ENCODE measurements at regions not wholly inside any gene's neighbourhood (a gene's known extent, or its start where the extent isn't known, plus 50 kb on each side); places are given as distances from the start of the nearest gene placed in this dataset.

DNA sequence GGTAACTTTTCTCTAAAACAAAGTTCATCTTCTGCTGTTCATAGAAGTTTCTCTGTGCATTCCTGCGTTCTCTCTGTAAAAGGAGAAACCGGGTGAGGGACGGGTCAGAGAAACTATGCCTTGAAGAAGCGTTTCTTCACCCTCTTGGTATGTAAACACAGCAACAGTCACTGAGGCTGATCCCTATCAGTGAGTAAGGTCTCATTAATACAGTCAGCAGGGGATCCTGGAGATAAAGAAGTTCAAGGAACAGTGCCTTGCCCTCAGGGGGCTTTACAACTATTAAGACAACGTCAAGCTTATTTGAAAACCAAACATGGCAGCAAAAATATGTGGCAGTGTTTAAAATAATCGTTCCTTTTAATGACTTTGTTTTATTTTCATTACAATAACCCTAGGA, 202.9 kb upstream of the IL12B start:
- no peak for TF ChIP-seq POLR2AphosphoS5 (IDR thresholded peaks at IDR 0.05; ENCODE audit: low read depth, low read length)
- no peak for TF ChIP-seq POU2F2 (IDR thresholded peaks at IDR 0.05; ENCODE audit: low read depth, low read length)
- no peak for TF ChIP-seq SPI1 (IDR thresholded peaks at IDR 0.05; ENCODE audit: low read depth, low read length)
- no peak for TF ChIP-seq POLR2A (IDR thresholded peaks at IDR 0.05; ENCODE audit: low read depth, low read length)
- TF ChIP-seq TAF1 (IDR thresholded peaks at IDR 0.05; ENCODE audit: low read depth, low read length): no peak
- no peak for TF ChIP-seq PAX5 (IDR thresholded peaks at IDR 0.05; ENCODE audit: insufficient read depth, low read length, severe bottlenecking)
- no peak for FAIRE-seq
- no peak for DNase-seq (ENCODE audit: insufficient read length, low spot score)

DNA sequence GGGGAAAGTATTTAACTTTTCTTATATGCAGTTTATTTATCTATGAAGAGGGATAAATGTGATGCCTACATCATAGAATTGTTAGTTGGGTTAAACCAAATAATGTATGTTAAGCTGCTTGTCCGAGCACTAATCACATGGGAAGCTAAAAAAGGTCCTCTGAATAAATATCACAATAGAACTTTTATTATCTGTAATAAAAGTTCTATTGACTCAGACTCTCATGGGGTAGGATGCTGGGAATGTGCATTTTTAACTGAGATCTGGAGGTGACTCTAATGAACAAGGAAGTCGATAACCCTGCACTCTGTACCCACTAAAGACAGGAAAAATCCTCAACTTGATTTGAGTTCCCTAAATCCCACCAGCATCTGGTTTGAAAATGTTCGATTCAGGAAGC, 205.9 kb upstream of the IL12B start:
- TF ChIP-seq SPI1 (IDR thresholded peaks at IDR 0.05; ENCODE audit: low read depth, low read length) (no peak), POLR2A (IDR thresholded peaks at IDR 0.05; ENCODE audit: low read depth, low read length) (no peak), TAF1 (IDR thresholded peaks at IDR 0.05; ENCODE audit: low read depth, low read length) (no peak), POU2F2 (IDR thresholded peaks at IDR 0.05; ENCODE audit: low read depth, low read length) (no peak), PAX5 (IDR thresholded peaks at IDR 0.05; ENCODE audit: insufficient read depth, low read length, severe bottlenecking) (no peak)
- DNase-seq (ENCODE audit: insufficient read length, low spot score): no peak
- peak; percentile 9 for FAIRE-seq

DNA sequence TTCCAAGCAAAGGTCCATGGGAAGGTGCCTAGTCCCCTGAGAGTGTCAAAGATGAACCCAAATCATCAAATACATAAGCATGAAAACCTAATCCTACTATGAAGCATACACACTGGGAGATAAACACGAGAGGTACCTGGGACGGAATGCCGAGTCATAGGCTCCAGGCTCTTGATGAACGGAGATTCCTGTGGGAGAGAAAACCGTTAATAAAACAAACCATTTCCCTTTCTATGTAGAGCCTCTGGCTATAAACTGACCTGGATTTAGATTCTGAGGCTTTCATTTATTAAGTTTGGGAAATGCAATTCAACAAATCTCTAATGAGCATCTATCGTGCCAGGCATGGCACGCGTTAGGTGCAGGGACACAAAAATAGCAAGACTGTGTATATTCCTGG, 206.4 kb upstream of the IL12B start:
- TF ChIP-seq PAX5 (IDR thresholded peaks at IDR 0.05; ENCODE audit: insufficient read depth, low read length, severe bottlenecking): no peak
- TF ChIP-seq POLR2A (IDR thresholded peaks at IDR 0.05; ENCODE audit: low read depth, low read length): no peak
- no peak for TF ChIP-seq TAF1 (IDR thresholded peaks at IDR 0.05; ENCODE audit: low read depth, low read length)
- no peak for TF ChIP-seq SPI1 (IDR thresholded peaks at IDR 0.05; ENCODE audit: low read depth, low read length)
- TF ChIP-seq POLR2AphosphoS5 (IDR thresholded peaks at IDR 0.05; ENCODE audit: low read depth, low read length): no peak
- TF ChIP-seq POU2F2 (IDR thresholded peaks at IDR 0.05; ENCODE audit: low read depth, low read length): no peak
- DNase-seq (ENCODE audit: insufficient read length, low spot score): no peak
- FAIRE-seq: no peak

DNA sequence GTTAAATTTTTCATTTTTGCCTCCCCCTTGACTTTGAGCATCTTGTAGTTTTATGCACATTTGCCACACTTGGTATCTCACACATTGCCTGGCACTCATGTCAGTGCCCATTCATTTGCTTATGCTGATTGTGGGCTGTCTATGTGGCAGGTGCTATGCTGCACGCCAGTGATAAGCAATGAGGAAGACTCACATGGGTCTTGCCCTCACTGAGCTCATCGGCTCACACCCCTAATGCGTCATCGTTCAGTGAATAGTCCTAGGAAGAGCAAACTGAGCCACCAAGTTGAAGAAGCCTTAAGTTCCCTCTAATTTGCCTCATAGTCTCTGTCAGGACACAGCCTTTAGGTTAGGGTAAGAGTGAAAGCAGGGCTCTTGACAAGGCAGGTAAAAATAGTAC, 209.4 kb upstream of the IL12B start:
- no peak for FAIRE-seq
- DNase-seq (ENCODE audit: insufficient read length, low spot score): no peak
- no peak for TF ChIP-seq POU2F2 (IDR thresholded peaks at IDR 0.05; ENCODE audit: low read depth, low read length)
- no peak for TF ChIP-seq POLR2A (IDR thresholded peaks at IDR 0.05; ENCODE audit: low read depth, low read length)
- TF ChIP-seq POLR2AphosphoS5 (IDR thresholded peaks at IDR 0.05; ENCODE audit: low read depth, low read length): no peak
- TF ChIP-seq TAF1 (IDR thresholded peaks at IDR 0.05; ENCODE audit: low read depth, low read length): no peak
- no peak for TF ChIP-seq SPI1 (IDR thresholded peaks at IDR 0.05; ENCODE audit: low read depth, low read length)
- TF ChIP-seq PAX5 (IDR thresholded peaks at IDR 0.05; ENCODE audit: insufficient read depth, low read length, severe bottlenecking): no peak

DNA sequence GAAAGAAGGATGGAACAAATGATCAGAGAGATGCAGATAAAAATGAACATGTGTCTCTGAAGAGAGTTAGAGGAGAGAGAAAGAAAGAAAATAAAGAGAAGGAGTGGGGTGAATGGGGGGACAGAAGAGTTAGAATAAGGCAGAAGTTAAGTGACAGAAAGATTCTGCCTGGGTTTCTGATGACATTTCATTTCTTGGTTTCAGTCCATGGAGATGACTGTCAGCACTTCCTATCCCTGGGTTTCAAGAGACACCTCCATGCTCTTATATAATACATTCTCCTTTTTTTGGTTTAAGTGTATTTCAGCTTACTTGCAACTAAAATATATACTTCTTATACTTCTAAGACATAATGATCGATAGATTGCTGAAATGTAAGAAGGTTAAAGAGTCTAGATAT, 213.0 kb upstream of the IL12B start:
- FAIRE-seq (no peak), DNase-seq (ENCODE audit: insufficient read length, low spot score) (no peak)
- TF ChIP-seq POU2F2 (IDR thresholded peaks at IDR 0.05; ENCODE audit: low read depth, low read length) (no peak), POLR2A (IDR thresholded peaks at IDR 0.05; ENCODE audit: low read depth, low read length) (no peak), SPI1 (IDR thresholded peaks at IDR 0.05; ENCODE audit: low read depth, low read length) (no peak), POLR2AphosphoS5 (IDR thresholded peaks at IDR 0.05; ENCODE audit: low read depth, low read length) (no peak), TAF1 (IDR thresholded peaks at IDR 0.05; ENCODE audit: low read depth, low read length) (no peak), PAX5 (IDR thresholded peaks at IDR 0.05; ENCODE audit: insufficient read depth, low read length, severe bottlenecking) (no peak)

DNA sequence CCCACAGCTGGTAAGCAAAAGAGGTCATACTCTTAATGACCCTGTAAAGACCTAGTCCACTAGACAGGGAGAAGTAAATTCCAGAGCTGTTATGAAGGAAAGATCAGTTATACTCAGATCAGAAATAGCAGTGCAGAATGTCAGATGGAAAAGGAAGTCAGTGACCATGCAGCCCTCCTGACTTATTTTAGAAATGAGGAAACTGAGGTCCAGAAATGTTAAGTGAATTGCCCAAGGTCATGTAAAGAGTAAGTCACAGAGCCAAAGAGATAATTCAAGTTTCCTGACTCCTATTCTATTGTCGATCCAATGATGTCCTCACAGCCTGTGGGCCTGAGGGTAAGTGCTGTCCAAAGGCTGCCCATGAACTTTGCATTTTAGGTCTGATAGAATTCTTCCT, 214.9 kb upstream of the IL12B start:
- FAIRE-seq: no peak
- DNase-seq (ENCODE audit: insufficient read length, low spot score): no peak
- no peak for TF ChIP-seq POU2F2 (IDR thresholded peaks at IDR 0.05; ENCODE audit: low read depth, low read length)
- TF ChIP-seq SPI1 (IDR thresholded peaks at IDR 0.05; ENCODE audit: low read depth, low read length): no peak
- TF ChIP-seq TAF1 (IDR thresholded peaks at IDR 0.05; ENCODE audit: low read depth, low read length): no peak
- TF ChIP-seq POLR2AphosphoS5 (IDR thresholded peaks at IDR 0.05; ENCODE audit: low read depth, low read length): no peak
- no peak for TF ChIP-seq POLR2A (IDR thresholded peaks at IDR 0.05; ENCODE audit: low read depth, low read length)
- TF ChIP-seq PAX5 (IDR thresholded peaks at IDR 0.05; ENCODE audit: insufficient read depth, low read length, severe bottlenecking): no peak

DNA sequence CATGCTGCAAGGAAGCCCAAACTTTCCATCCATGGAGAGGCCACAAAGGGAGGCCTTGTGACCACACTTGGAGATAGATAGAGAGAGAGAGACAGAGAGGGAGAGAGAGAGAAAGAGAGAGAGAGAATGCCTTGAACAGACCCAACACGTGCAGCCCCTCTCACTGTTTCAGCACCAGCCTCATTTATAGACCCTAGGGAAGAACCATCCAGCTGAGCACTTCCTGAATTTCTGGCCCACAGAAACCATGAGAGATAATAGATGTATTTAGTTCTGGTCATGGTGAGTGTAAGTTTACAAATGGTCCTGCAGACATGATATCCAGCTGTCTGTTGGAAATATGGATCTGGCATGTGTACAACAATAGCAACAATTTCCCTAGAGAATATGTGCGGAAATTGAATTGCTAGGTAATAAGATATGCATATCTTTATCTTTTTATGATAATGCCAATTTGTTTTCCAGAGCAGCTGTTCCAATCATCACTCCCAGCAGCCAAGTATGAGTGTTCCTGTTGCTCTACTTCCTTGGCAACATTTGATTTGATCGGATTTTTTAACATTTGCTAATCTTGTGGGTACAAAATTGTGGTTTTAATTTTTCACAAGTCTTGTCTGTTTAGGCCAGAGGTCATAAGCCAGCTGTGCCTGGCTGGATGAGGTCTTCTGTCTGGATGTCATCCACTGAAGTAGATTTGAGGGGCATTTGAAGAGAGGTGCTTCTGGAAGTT, 217.3 kb upstream of the IL12B start:
- DNase-seq (ENCODE audit: insufficient read length, low spot score) (no peak), FAIRE-seq (no peak)
- TF ChIP-seq SPI1 (IDR thresholded peaks at IDR 0.05; ENCODE audit: low read depth, low read length) (no peak), TAF1 (IDR thresholded peaks at IDR 0.05; ENCODE audit: low read depth, low read length) (no peak), POLR2A (IDR thresholded peaks at IDR 0.05; ENCODE audit: low read depth, low read length) (no peak), POLR2AphosphoS5 (IDR thresholded peaks at IDR 0.05; ENCODE audit: low read depth, low read length) (no peak), POU2F2 (IDR thresholded peaks at IDR 0.05; ENCODE audit: low read depth, low read length) (no peak), PAX5 (IDR thresholded peaks at IDR 0.05; ENCODE audit: insufficient read depth, low read length, severe bottlenecking) (no peak)

DNA sequence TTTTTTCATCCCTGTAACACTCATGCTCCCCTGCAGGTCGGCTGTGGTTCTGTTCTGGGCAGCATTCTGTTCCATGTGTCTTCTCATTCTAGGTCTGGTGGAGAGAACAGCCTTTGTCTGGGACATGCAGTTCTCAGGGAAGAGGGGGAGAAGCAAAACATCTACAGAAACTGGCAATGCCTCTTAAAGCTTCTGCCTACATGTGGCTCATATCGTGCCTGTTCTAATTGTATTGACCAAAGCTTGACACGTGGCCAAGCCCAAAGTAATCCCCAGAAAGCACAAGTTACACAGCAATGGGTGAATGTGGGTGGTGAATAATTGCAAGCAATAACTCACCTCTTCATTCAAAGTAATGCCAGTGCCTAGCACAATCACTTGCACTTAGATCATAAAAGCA, 218.2 kb upstream of the IL12B start:
- TF ChIP-seq POLR2A (IDR thresholded peaks at IDR 0.05; ENCODE audit: low read depth, low read length) (no peak), SPI1 (IDR thresholded peaks at IDR 0.05; ENCODE audit: low read depth, low read length) (no peak), TAF1 (IDR thresholded peaks at IDR 0.05; ENCODE audit: low read depth, low read length) (no peak), POU2F2 (IDR thresholded peaks at IDR 0.05; ENCODE audit: low read depth, low read length) (no peak), POLR2AphosphoS5 (IDR thresholded peaks at IDR 0.05; ENCODE audit: low read depth, low read length) (no peak), PAX5 (IDR thresholded peaks at IDR 0.05; ENCODE audit: insufficient read depth, low read length, severe bottlenecking) (no peak)
- FAIRE-seq: no peak
- DNase-seq (ENCODE audit: insufficient read length, low spot score): no peak

DNA sequence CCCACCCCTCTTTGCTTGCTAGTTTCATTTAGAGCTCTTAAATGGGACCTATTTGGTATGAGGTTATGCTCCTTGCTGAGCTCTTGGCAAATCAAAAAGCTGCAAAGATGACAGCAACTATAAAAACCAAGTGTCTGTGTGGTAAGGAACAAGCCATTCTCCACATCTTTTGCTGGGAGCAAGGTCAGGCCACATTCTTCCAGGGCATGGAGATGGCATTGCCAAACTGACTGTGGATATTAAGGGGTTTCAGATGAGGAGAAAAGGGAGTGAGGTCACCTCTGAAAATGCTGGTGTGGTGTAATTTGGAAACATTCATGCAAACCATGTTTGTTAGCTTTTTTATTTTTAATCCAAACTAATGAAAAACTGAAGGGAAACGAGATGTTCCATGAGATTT, 218.8 kb upstream of the IL12B start:
- DNase-seq (ENCODE audit: insufficient read length, low spot score): no peak
- TF ChIP-seq POLR2AphosphoS5 (IDR thresholded peaks at IDR 0.05; ENCODE audit: low read depth, low read length) (no peak), TAF1 (IDR thresholded peaks at IDR 0.05; ENCODE audit: low read depth, low read length) (no peak), POU2F2 (IDR thresholded peaks at IDR 0.05; ENCODE audit: low read depth, low read length) (no peak), PAX5 (IDR thresholded peaks at IDR 0.05; ENCODE audit: insufficient read depth, low read length, severe bottlenecking) (no peak), SPI1 (IDR thresholded peaks at IDR 0.05; ENCODE audit: low read depth, low read length) (no peak), POLR2A (IDR thresholded peaks at IDR 0.05; ENCODE audit: low read depth, low read length) (no peak)
- FAIRE-seq: no peak
